ENCODE measurements at regions not wholly inside any gene's neighbourhood (a gene's known extent, or its start where the extent isn't known, plus 50 kb on each side); places are given as distances from the start of the nearest gene placed in this dataset.

- DNase-seq: no peak
Measured at GRCh38 chr1:194184974-194185373, 998.6 kb upstream of the B3GALT2 start.

GRCh38 chr1:194184425-194184824 lies 998.0 kb upstream of the B3GALT2 start:
- DNase-seq: no peak

- DNase-seq: no peak
Measured at GRCh38 chr1:194181845-194182244, 995.4 kb upstream of the B3GALT2 start.

- no peak for DNase-seq
Measured at GRCh38 chr1:194176212-194176611, 989.8 kb upstream of the B3GALT2 start.

- no peak for DNase-seq
Measured at GRCh38 chr1:194175251-194175650, 988.8 kb upstream of the B3GALT2 start.

GRCh38 chr1:194174528-194174927 lies 988.1 kb upstream of the B3GALT2 start:
- no peak for DNase-seq

- no peak for DNase-seq
Measured at GRCh38 chr1:194171596-194171995, 985.2 kb upstream of the B3GALT2 start.

GRCh38 chr1:194167956-194168640 lies 981.7 kb upstream of the B3GALT2 start:
- DNase-seq: no peak

GRCh38 chr1:194164755-194165154 lies 978.3 kb upstream of the B3GALT2 start:
- no peak for DNase-seq

GRCh38 chr1:194161591-194161990 lies 975.2 kb upstream of the B3GALT2 start:
- DNase-seq: no peak

GRCh38 chr1:194159941-194160340 lies 973.5 kb upstream of the B3GALT2 start:
- DNase-seq: no peak

GRCh38 chr1:194155962-194156361 lies 969.5 kb upstream of the B3GALT2 start:
- DNase-seq: no peak

GRCh38 chr1:194151056-194151455 lies 964.6 kb upstream of the B3GALT2 start:
- DNase-seq: no peak

- no peak for DNase-seq
Measured at GRCh38 chr1:194150242-194150641, 963.8 kb upstream of the B3GALT2 start.

- DNase-seq: no peak
Measured at GRCh38 chr1:194133152-194133551, 946.7 kb upstream of the B3GALT2 start.

- DNase-seq: no peak
Measured at GRCh38 chr1:194118086-194118485, 931.7 kb upstream of the B3GALT2 start.

GRCh38 chr1:194117582-194117981 lies 931.2 kb upstream of the B3GALT2 start:
- no peak for DNase-seq

- no peak for DNase-seq
Measured at GRCh38 chr1:194114288-194114687, 927.9 kb upstream of the B3GALT2 start.

GRCh38 chr1:194105381-194105780 lies 919.0 kb upstream of the B3GALT2 start:
- no peak for DNase-seq

- no peak for DNase-seq
Measured at GRCh38 chr1:194104247-194104844, 917.9 kb upstream of the B3GALT2 start.

- no peak for DNase-seq
Measured at GRCh38 chr1:194103516-194104246, 917.3 kb upstream of the B3GALT2 start.

GRCh38 chr1:194103101-194103500 lies 916.7 kb upstream of the B3GALT2 start:
- no peak for DNase-seq

GRCh38 chr1:194102607-194103006 lies 916.2 kb upstream of the B3GALT2 start:
- DNase-seq: no peak

GRCh38 chr1:194084755-194085154 lies 898.3 kb upstream of the B3GALT2 start:
- DNase-seq: no peak
